ENCODE measurements at regions not wholly inside any gene's neighbourhood (a gene's known extent, or its start where the extent isn't known, plus 50 kb on each side); places are given as distances from the start of the nearest gene placed in this dataset.

GRCh38 chr10:60488111-60488669, 98.5 kb upstream of the ANK3 start:
- Mint-ChIP-seq H3K27me3 (no peaks in the 10 kb centered on the region), H3K27ac (no peak overlapping the region), H3K36me3 (ENCODE audit: low read depth) (peaks cover 8% of the 10 kb centered on the region), H3K4me3 (no peak overlapping the region), H3K9me3 (no peaks in the 10 kb centered on the region), H3K4me1 (ENCODE audit: low read depth) (peaks cover 26% of the 10 kb centered on the region)
- no peak for ATAC-seq (ENCODE audit: poor library complexity)
- Histone ChIP-seq H3K9me3 (ENCODE audit: control insufficient read depth in 1 of 2, insufficient read depth in 1 of 2, low read length in 2 of 2) (no peaks in the 10 kb centered on the region), H3K27me3 (ENCODE audit: control insufficient read depth in 1 of 2, insufficient read depth in 2 of 2, low read length in 2 of 2) (no peaks in the 10 kb centered on the region), H3K4me1 (ENCODE audit: insufficient read depth, low read length) (no peaks in the 10 kb centered on the region), H3K36me3 (ENCODE audit: insufficient read depth, low read length) (no peaks in the 10 kb centered on the region), H3K27ac (ENCODE audit: low read depth in 1 of 2, low read length in 2 of 2) (no peak overlapping the region), H3K4me3 (ENCODE audit: low read length) (no peak overlapping the region)
- no peak for DNase-seq
- intact Hi-C loops (cut with DNase I, micrococcal nuclease): no loop called here
- POLR2A ChIA-PET: no interaction called here
- TF ChIP-seq, protein P1, sequence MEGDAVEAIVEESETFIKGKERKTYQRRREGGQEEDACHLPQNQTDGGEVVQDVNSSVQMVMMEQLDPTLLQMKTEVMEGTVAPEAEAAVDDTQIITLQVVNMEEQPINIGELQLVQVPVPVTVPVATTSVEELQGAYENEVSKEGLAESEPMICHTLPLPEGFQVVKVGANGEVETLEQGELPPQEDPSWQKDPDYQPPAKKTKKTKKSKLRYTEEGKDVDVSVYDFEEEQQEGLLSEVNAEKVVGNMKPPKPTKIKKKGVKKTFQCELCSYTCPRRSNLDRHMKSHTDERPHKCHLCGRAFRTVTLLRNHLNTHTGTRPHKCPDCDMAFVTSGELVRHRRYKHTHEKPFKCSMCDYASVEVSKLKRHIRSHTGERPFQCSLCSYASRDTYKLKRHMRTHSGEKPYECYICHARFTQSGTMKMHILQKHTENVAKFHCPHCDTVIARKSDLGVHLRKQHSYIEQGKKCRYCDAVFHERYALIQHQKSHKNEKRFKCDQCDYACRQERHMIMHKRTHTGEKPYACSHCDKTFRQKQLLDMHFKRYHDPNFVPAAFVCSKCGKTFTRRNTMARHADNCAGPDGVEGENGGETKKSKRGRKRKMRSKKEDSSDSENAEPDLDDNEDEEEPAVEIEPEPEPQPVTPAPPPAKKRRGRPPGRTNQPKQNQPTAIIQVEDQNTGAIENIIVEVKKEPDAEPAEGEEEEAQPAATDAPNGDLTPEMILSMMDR (IDR thresholded peaks at IDR 0.05): no peak
- CTCF ChIA-PET: no interaction called here

DNA sequence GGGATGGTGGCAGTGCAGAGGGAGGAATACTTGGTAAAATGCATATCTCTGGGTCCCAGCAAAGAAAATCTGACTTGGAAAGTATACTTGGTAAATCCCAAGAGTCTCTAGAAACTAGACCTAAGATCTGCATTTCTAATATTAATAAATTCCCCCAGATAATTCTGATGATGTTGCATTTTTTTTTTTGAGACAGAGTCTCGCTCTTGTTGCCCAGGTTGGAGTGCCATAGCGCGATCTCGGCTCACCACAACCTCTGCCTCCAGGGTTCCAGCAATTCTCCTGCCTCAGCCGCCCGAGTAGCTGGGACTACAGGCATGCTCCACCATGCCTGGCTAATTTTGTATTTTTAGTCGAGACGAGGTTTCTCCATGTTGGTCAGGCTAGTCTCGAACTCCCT, 97.9 kb upstream of the ANK3 start:
- H3K4me1 Mint-ChIP-seq (ENCODE audit: low read depth): peaks cover 26% of the 10 kb centered on the region
- no peaks in the 10 kb centered on the region for H3K36me3 ChIP-seq (ENCODE audit: insufficient read depth, low read length)
- H3K27me3 ChIP-seq (ENCODE audit: control insufficient read depth in 1 of 2, insufficient read depth in 2 of 2, low read length in 2 of 2): no peaks in the 10 kb centered on the region
- H3K4me3 Mint-ChIP-seq: no peak overlapping the region
- TF ChIP-seq, protein P1 (IDR thresholded peaks at IDR 0.05): no peak
- DNase-seq: no peak
- H3K4me1 ChIP-seq (ENCODE audit: insufficient read depth, low read length): no peaks in the 10 kb centered on the region
- H3K4me3 ChIP-seq (ENCODE audit: low read length): no peak overlapping the region
- no peak overlapping the region for H3K27ac ChIP-seq (ENCODE audit: low read depth in 1 of 2, low read length in 2 of 2)
- CTCF ChIA-PET: no interaction called here
- H3K9me3 ChIP-seq (ENCODE audit: control insufficient read depth in 1 of 2, insufficient read depth in 1 of 2, low read length in 2 of 2): no peaks in the 10 kb centered on the region
- H3K27ac Mint-ChIP-seq: no peak overlapping the region
- peaks cover 8% of the 10 kb centered on the region for H3K36me3 Mint-ChIP-seq (ENCODE audit: low read depth)
- intact Hi-C loops (cut with DNase I, micrococcal nuclease): no loop called here
- ATAC-seq (ENCODE audit: poor library complexity): no peak
- H3K9me3 Mint-ChIP-seq: no peaks in the 10 kb centered on the region
- POLR2A ChIA-PET: no interaction called here
- H3K27me3 Mint-ChIP-seq: no peaks in the 10 kb centered on the region

DNA sequence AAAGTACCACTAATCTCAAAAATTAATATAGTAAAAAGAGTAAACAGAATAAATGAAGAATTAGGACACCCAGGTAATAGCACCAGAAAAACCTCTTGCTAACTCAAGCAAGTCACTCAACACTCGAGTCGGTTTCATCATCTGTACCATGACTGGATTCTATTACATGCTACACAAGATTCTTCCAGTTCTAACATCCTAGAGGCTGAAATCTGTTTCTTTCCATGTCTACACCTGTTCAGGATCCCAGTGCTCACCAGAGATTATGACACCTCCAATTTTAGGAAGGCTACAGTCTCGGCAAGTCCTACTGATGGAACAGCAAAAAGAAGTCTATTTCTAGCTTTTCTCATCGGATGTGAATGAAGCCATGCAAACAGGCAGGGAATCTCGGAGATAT, 95.3 kb upstream of the ANK3 start:
- ATAC-seq (ENCODE audit: poor library complexity) (no peak), DNase-seq (no peak)
- TF ChIP-seq, protein P1 (IDR thresholded peaks at IDR 0.05): no peak
- H3K27ac Mint-ChIP-seq: no peak overlapping the region
- intact Hi-C loops (cut with DNase I, micrococcal nuclease): no loop called here
- H3K36me3 ChIP-seq (ENCODE audit: insufficient read depth, low read length): no peaks in the 10 kb centered on the region
- H3K27me3 Mint-ChIP-seq: no peaks in the 10 kb centered on the region
- no peaks in the 10 kb centered on the region for H3K9me3 Mint-ChIP-seq
- no peaks in the 10 kb centered on the region for H3K27me3 ChIP-seq (ENCODE audit: control insufficient read depth in 1 of 2, insufficient read depth in 2 of 2, low read length in 2 of 2)
- no peaks in the 10 kb centered on the region for H3K9me3 ChIP-seq (ENCODE audit: control insufficient read depth in 1 of 2, insufficient read depth in 1 of 2, low read length in 2 of 2)
- no peak overlapping the region for H3K4me3 ChIP-seq (ENCODE audit: low read length)
- no peak overlapping the region for H3K4me3 Mint-ChIP-seq
- H3K36me3 Mint-ChIP-seq (ENCODE audit: low read depth): peaks cover 8% of the 10 kb centered on the region
- ChIA-PET POLR2A (no interaction called here), CTCF (no interaction called here)
- peaks cover 20% of the 10 kb centered on the region for H3K4me1 Mint-ChIP-seq (ENCODE audit: low read depth)
- no peak overlapping the region for H3K27ac ChIP-seq (ENCODE audit: low read depth in 1 of 2, low read length in 2 of 2)
- H3K4me1 ChIP-seq (ENCODE audit: insufficient read depth, low read length): no peaks in the 10 kb centered on the region
